ENCODE measurements at regions not wholly inside any gene's neighbourhood (a gene's known extent, or its start where the extent isn't known, plus 50 kb on each side); places are given as distances from the start of the nearest gene placed in this dataset.

- TF ChIP-seq, protein P1, sequence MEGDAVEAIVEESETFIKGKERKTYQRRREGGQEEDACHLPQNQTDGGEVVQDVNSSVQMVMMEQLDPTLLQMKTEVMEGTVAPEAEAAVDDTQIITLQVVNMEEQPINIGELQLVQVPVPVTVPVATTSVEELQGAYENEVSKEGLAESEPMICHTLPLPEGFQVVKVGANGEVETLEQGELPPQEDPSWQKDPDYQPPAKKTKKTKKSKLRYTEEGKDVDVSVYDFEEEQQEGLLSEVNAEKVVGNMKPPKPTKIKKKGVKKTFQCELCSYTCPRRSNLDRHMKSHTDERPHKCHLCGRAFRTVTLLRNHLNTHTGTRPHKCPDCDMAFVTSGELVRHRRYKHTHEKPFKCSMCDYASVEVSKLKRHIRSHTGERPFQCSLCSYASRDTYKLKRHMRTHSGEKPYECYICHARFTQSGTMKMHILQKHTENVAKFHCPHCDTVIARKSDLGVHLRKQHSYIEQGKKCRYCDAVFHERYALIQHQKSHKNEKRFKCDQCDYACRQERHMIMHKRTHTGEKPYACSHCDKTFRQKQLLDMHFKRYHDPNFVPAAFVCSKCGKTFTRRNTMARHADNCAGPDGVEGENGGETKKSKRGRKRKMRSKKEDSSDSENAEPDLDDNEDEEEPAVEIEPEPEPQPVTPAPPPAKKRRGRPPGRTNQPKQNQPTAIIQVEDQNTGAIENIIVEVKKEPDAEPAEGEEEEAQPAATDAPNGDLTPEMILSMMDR (conservative IDR thresholded peaks at IDR 0.05; ENCODE audit: low read length): no peak
- no peak for TF ChIP-seq EZH2phosphoT487 (IDR thresholded peaks at IDR 0.05; ENCODE audit: borderline replicate concordance, low read depth, low read length)
These were observed 57.5 kb upstream of the SP4 start for GRCh38 chr7:21370283-21370982.

Measured in OCI-LY7 (cell line).